Activated CD4-positive, CD25-positive, alpha-beta regulatory T cell treated with anti-CD3 and anti-CD28 coated beads, Interleukin-2, amount 50 U/mL, for 16 hours (primary cell): ENCODE measurements at regions not wholly inside any gene's neighbourhood (a gene's known extent, or its start where the extent isn't known, plus 50 kb on each side); places are given as distances from the start of the nearest gene placed in this dataset.
"Not testable (repeated sequence)": the region's sequence is repeated elsewhere in the genome, so short reads cannot be mapped to it uniquely, and the experiment has no call there.

Experiments used
- DNase-seq: peaks from one replicate; pipeline ENCODE4 v3.0.0-alpha.2; 2020; ENCODE audit warnings: low read depth, low spot score

- no peak for DNase-seq
Observed at GRCh38 chr3:103470498-103470897, 1035.7 kb downstream of the ZPLD1 start.

- no peak for DNase-seq
Observed at GRCh38 chr3:103494011-103494410, 1059.2 kb downstream of the ZPLD1 start.

GRCh38 chr3:103494512-103494911 lies 1059.7 kb downstream of the ZPLD1 start:
- DNase-seq: no peak

GRCh38 chr3:103495186-103495585 lies 1060.4 kb downstream of the ZPLD1 start:
- DNase-seq: no peak

GRCh38 chr3:103499132-103499900 lies 1064.5 kb downstream of the ZPLD1 start:
- no peak for DNase-seq

GRCh38 chr3:103499967-103500366 lies 1065.2 kb downstream of the ZPLD1 start:
- no peak for DNase-seq

- no peak for DNase-seq
Observed at GRCh38 chr3:103510760-103511159, 1075.9 kb downstream of the ZPLD1 start.

GRCh38 chr3:103511891-103512290 lies 1077.1 kb downstream of the ZPLD1 start:
- DNase-seq: no peak

- no peak for DNase-seq
Observed at GRCh38 chr3:103512595-103512994, 1077.8 kb downstream of the ZPLD1 start.

GRCh38 chr3:103513003-103513402 lies 1078.2 kb downstream of the ZPLD1 start:
- no peak for DNase-seq

GRCh38 chr3:103515116-103515515 lies 1080.3 kb downstream of the ZPLD1 start:
- DNase-seq: no peak

GRCh38 chr3:103516950-103517349 lies 1082.1 kb downstream of the ZPLD1 start:
- DNase-seq: no peak

GRCh38 chr3:103531327-103531726 lies 1096.5 kb downstream of the ZPLD1 start:
- not testable (repeated sequence) for DNase-seq

- DNase-seq: no peak
Observed at GRCh38 chr3:103532986-103533385, 1098.2 kb downstream of the ZPLD1 start.

GRCh38 chr3:103554451-103554850 lies 1119.6 kb downstream of the ZPLD1 start:
- DNase-seq: no peak

- DNase-seq: not testable (repeated sequence)
Observed at GRCh38 chr3:103564116-103564515, 1129.3 kb downstream of the ZPLD1 start.

GRCh38 chr3:103585809-103586208 lies 1151.0 kb downstream of the ZPLD1 start:
- no peak for DNase-seq

GRCh38 chr3:103589770-103590169 lies 1155.0 kb downstream of the ZPLD1 start:
- DNase-seq: no peak

GRCh38 chr3:103600844-103601243 lies 1166.0 kb downstream of the ZPLD1 start:
- no peak for DNase-seq

GRCh38 chr3:103601666-103602065 lies 1166.9 kb downstream of the ZPLD1 start:
- no peak for DNase-seq

GRCh38 chr3:103609472-103609871 lies 1174.7 kb downstream of the ZPLD1 start:
- DNase-seq: no peak

GRCh38 chr3:103613397-103614156 lies 1178.8 kb downstream of the ZPLD1 start:
- DNase-seq: no peak

GRCh38 chr3:103614719-103615118 lies 1179.9 kb downstream of the ZPLD1 start:
- no peak for DNase-seq
